ENCODE measurements at regions not wholly inside any gene's neighbourhood (a gene's known extent, or its start where the extent isn't known, plus 50 kb on each side); places are given as distances from the start of the nearest gene placed in this dataset.
"Not testable (repeated sequence)": the region's sequence is repeated elsewhere in the genome, so short reads cannot be mapped to it uniquely, and the experiment has no call there.

DNA sequence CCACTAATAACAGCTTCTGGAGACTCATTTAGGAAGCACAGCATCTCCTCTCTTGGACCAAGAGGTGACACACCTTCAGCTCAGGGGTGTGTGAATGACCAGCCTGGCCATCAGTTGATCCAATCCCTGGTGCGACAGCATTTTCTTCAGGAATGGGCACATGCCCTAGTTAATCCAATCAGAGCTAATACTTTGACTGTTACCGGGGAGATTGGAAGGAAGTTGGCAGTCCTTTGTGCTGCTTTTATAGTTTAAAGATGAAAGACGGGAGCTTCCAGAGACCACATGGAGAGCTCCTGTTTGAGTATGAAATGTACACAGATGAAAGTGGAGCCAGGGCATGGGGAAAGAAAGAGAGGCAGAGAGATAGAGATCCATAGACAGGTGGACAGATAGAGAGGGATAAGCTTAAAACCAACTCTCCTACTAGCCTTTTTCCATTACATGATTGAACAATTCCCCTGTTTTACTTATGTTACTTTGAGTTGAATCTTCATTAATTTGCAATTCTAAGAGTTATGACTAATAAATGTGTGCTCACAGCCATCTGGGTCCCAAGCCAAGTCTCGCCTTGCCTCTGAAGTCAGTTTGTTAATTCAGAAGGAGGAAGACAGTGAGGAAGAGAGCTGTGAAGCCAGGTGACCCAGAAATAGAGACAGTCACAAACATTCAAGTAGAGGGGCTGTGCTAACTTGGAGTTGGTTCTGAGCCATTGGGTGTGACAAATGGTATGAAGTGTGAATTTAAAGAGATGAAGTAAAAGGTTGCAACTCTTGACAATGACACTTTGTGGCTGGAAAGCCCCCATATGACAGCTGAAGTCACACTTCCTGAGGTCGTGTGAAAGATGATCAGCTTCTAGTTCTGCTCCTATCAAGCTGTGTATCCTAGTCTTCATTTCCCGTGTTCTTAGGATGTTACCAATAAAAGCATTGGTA is 120.0 kb upstream of the GOT2 start:
- Histone ChIP-seq H3K4me3 (replicated peaks; ENCODE audit: low read depth, low read length) (no peak overlapping the region), H3K27me3 (replicated peaks; ENCODE audit: control insufficient read depth, insufficient read depth, low read length) (no peaks in the 10 kb centered on the region), H3K36me3 (ENCODE audit: control insufficient read depth, insufficient read depth, low read length) (no peaks in the 10 kb centered on the region)
- no peak for TF ChIP-seq CTCF (IDR thresholded peaks at IDR 0.05; ENCODE audit: insufficient read depth, low read length, poor library complexity, severe bottlenecking)
- DNase-seq (ENCODE audit: extremely low read depth, insufficient read length) = peak; percentile 45

DNA sequence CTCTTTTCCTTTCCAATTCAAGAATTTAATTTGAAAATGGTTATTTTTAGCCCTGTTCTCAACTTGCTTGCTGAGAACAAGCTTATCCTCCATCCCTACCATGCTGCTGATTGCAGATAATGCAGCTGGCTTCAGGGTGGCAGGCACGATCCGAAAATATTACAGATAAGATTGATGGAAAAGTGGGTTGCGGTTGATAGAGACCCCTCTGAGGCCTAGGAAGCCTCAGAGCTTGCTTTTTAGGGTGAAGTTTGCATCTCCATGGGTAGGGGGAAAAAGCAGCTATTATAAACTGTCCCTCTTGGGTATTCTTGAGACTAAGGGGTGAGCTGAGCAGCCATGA is 116.5 kb upstream of the GOT2 start:
- no peak for DNase-seq (ENCODE audit: extremely low read depth, insufficient read length)
- Histone ChIP-seq H3K27me3 (replicated peaks; ENCODE audit: control insufficient read depth, insufficient read depth, low read length) (no peaks in the 10 kb centered on the region), H3K36me3 (ENCODE audit: control insufficient read depth, insufficient read depth, low read length) (no peaks in the 10 kb centered on the region), H3K4me3 (replicated peaks; ENCODE audit: low read depth, low read length) (no peak overlapping the region)
- no peak for TF ChIP-seq CTCF (IDR thresholded peaks at IDR 0.05; ENCODE audit: insufficient read depth, low read length, poor library complexity, severe bottlenecking)

- no peaks in the 10 kb centered on the region for H3K27me3 ChIP-seq (replicated peaks; ENCODE audit: control insufficient read depth, insufficient read depth, low read length)
- H3K36me3 ChIP-seq (ENCODE audit: control insufficient read depth, insufficient read depth, low read length) = no peaks in the 10 kb centered on the region
- no peak for DNase-seq (ENCODE audit: extremely low read depth, insufficient read length)
- no peak overlapping the region for H3K4me3 ChIP-seq (replicated peaks; ENCODE audit: low read depth, low read length)
- no peak for TF ChIP-seq CTCF (IDR thresholded peaks at IDR 0.05; ENCODE audit: insufficient read depth, low read length, poor library complexity, severe bottlenecking)
These were observed 116.0 kb upstream of the GOT2 start for GRCh38 chr16:58850019-58850677.

DNA sequence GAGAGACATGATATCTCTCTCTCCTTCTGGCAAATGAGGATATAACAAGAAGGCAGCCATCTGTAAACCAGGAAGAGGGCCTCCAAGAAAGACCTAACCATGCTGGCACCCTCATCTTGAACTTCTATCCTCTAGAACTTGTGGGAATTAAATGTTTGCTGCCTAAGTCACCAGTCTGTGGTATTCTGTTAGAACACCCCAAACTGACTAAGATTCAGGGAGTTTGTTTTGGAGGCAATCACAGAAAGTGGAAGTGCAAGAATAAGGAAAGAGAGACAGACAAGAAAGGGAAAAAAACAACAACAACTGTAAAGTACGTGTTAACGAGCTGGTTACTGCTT is 114.5 kb upstream of the GOT2 start:
- Histone ChIP-seq H3K27me3 (replicated peaks; ENCODE audit: control insufficient read depth, insufficient read depth, low read length) (no peaks in the 10 kb centered on the region), H3K4me3 (replicated peaks; ENCODE audit: low read depth, low read length) (no peak overlapping the region), H3K36me3 (ENCODE audit: control insufficient read depth, insufficient read depth, low read length) (no peaks in the 10 kb centered on the region)
- DNase-seq (ENCODE audit: extremely low read depth, insufficient read length) = no peak
- TF ChIP-seq CTCF (IDR thresholded peaks at IDR 0.05; ENCODE audit: insufficient read depth, low read length, poor library complexity, severe bottlenecking) = no peak

GRCh38 chr16:58847902-58848661 is 114.0 kb upstream of the GOT2 start:
- no peak for TF ChIP-seq CTCF (IDR thresholded peaks at IDR 0.05; ENCODE audit: insufficient read depth, low read length, poor library complexity, severe bottlenecking)

DNA sequence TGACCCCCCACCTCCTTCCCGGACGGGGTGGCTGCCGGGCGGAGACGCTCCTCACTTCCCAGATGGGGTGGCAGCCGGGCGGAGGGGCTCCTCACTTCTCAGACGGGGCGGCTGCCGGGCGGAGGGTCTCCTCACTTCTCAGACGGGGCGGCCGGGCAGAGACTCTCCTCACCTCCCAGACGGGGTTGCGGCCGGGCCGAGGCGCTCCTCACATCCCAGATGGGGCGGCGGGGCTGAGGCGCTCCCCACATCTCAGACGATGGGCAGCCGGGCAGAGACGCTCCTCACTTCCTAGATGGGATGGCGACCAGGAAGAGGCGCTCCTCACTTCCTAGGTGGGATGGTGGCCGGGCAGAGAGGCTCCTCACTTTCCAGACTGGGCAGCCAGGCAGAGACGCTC is 112.1 kb upstream of the GOT2 start:
- H3K4me3 ChIP-seq (replicated peaks; ENCODE audit: low read depth, low read length); H3K36me3 ChIP-seq (ENCODE audit: control insufficient read depth, insufficient read depth, low read length): not testable (repeated sequence)

More at GRCh38 chr16:58847902-58848661, 114.0 kb upstream of the GOT2 start:
- Histone ChIP-seq H3K36me3 (ENCODE audit: control insufficient read depth, insufficient read depth, low read length) (no peaks in the 10 kb centered on the region), H3K4me3 (replicated peaks; ENCODE audit: low read depth, low read length) (no peak overlapping the region), H3K27me3 (replicated peaks; ENCODE audit: control insufficient read depth, insufficient read depth, low read length) (no peaks in the 10 kb centered on the region)
- DNase-seq (ENCODE audit: extremely low read depth, insufficient read length) = no peak

More for the DNA sequence above, 112.1 kb upstream of the GOT2 start:
- not testable (repeated sequence) for DNase-seq (ENCODE audit: extremely low read depth, insufficient read length); H3K27me3 ChIP-seq (replicated peaks; ENCODE audit: control insufficient read depth, insufficient read depth, low read length)

Data from GM06990 (cell line).